Astrocyte (in vitro differentiated cells and primary cell): ENCODE measurements at regions not wholly inside any gene's neighbourhood (a gene's known extent, or its start where the extent isn't known, plus 50 kb on each side); places are given as distances from the start of the nearest gene placed in this dataset.

Experiments used
- DNase-seq: peaks from one replicate; pipeline ENCODE4 v3.0.0-alpha.2; 2010; ENCODE audit warnings: low read depth
- FAIRE-seq: peaks from 2 replicates; lab custom pipeline; 2011; peaks lifted over from hg19 to GRCh38; lab: Jason Lieb, UNC
- H2AFZ ChIP-seq: 2 replicates; pipeline ENCODE4 v1.6.0; 2012; ENCODE audit warnings: low read depth, low read length, inconsistent platforms
- H3K27ac ChIP-seq: 2 replicates; pipeline ENCODE4 v1.5.1; 2011; ENCODE audit warnings: low read depth, low read length, inconsistent platforms
- H3K27me3 ChIP-seq: 2 replicates; pipeline ENCODE4 v1.6.0; 2011; ENCODE audit warnings: low read length, inconsistent platforms; ENCODE audit not compliant: insufficient read depth
- H3K36me3 ChIP-seq: 2 replicates; pipeline ENCODE4 v1.5.1; 2011; ENCODE audit warnings: low read length, inconsistent platforms; ENCODE audit not compliant: insufficient read depth
- H3K4me1 ChIP-seq: 2 replicates; pipeline ENCODE4 v1.5.1; 2011; ENCODE audit warnings: low read length, inconsistent platforms; ENCODE audit not compliant: insufficient read depth
- H3K4me2 ChIP-seq: 2 replicates; pipeline ENCODE4 v1.6.0; 2012; ENCODE audit warnings: low read length, inconsistent platforms
- H3K4me3 ChIP-seq: 2 replicates; pipeline ENCODE4 v1.5.1; 2011; ENCODE audit warnings: low read depth, mild to moderate bottlenecking, low read length, inconsistent platforms; ENCODE audit not compliant: insufficient read depth
- H3K79me2 ChIP-seq: 2 replicates; pipeline ENCODE4 v1.6.0; 2012; ENCODE audit warnings: mild to moderate bottlenecking, low read length, inconsistent platforms; ENCODE audit not compliant: insufficient read depth
- H3K9ac ChIP-seq: 2 replicates; pipeline ENCODE4 v1.6.0; 2012; ENCODE audit warnings: mild to moderate bottlenecking, low read length, inconsistent platforms
- H3K9me3 ChIP-seq: 2 replicates; pipeline ENCODE4 v1.5.1; 2012; ENCODE audit warnings: low read depth, mild to moderate bottlenecking, low read length, inconsistent platforms; ENCODE audit not compliant: insufficient read depth
- H4K20me1 ChIP-seq: 2 replicates; pipeline ENCODE4 v1.6.0; 2012; ENCODE audit warnings: low read length, inconsistent platforms; ENCODE audit not compliant: insufficient read depth
- H3K27ac Mint-ChIP-seq: one replicate; pipeline ENCODE4 v1.8.0; 2021; ENCODE audit warnings: mild to moderate bottlenecking, mixed read lengths; ENCODE audit not compliant: unreplicated experiment
- H3K27me3 Mint-ChIP-seq: one replicate; pipeline ENCODE4 v1.8.0; 2021; ENCODE audit warnings: low read depth, mixed read lengths; ENCODE audit not compliant: unreplicated experiment
- H3K36me3 Mint-ChIP-seq: one replicate; pipeline ENCODE4 v1.8.0; 2021; ENCODE audit warnings: low read depth, mixed read lengths; ENCODE audit not compliant: unreplicated experiment
- H3K4me1 Mint-ChIP-seq: one replicate; pipeline ENCODE4 v1.8.0; 2021; ENCODE audit warnings: low read depth, mixed read lengths; ENCODE audit not compliant: unreplicated experiment
- H3K4me3 Mint-ChIP-seq: one replicate; pipeline ENCODE4 v1.8.0; 2021; ENCODE audit warnings: mild to moderate bottlenecking, moderate library complexity, mixed read lengths; ENCODE audit not compliant: unreplicated experiment
- H3K9me3 Mint-ChIP-seq: one replicate; pipeline ENCODE4 v1.8.0; 2021; ENCODE audit warnings: mild to moderate bottlenecking, mixed read lengths; ENCODE audit not compliant: unreplicated experiment
- EZH2 ChIP-seq: IDR thresholded peaks from 2 replicates; pipeline ENCODE4 v1.6.1; 2012; ENCODE audit warnings: mild to moderate bottlenecking, low read length, inconsistent platforms; ENCODE audit not compliant: insufficient read depth
- TF ChIP-seq, protein P1 (sequence below): IDR thresholded peaks from 2 replicates; pipeline ENCODE4 v1.5.1; 2011; ENCODE audit warnings: low read depth, mild to moderate bottlenecking, inconsistent platforms, low read length, moderate library complexity; ENCODE audit not compliant: insufficient read depth

- Mint-ChIP-seq H3K9me3 (peaks cover 13% of the 10 kb centered on the region), H3K36me3 (peaks cover 38% of the 10 kb centered on the region), H3K27me3 (no peaks in the 10 kb centered on the region), H3K4me1 (peaks cover 1% of the 10 kb centered on the region), H3K4me3 (no peak overlapping the region), H3K27ac (no peak overlapping the region)
- H3K27ac ChIP-seq: no peak overlapping the region
- H3K4me2 ChIP-seq: no peak overlapping the region
- H3K4me1 ChIP-seq: no peaks in the 10 kb centered on the region
- no peak for DNase-seq
- no peaks in the 10 kb centered on the region for H3K9me3 ChIP-seq
- no peaks in the 10 kb centered on the region for H3K36me3 ChIP-seq
- no peak overlapping the region for H3K9ac ChIP-seq
- no peaks in the 10 kb centered on the region for H3K27me3 ChIP-seq
- H3K4me3 ChIP-seq: no peak overlapping the region
- TF ChIP-seq, protein P1, sequence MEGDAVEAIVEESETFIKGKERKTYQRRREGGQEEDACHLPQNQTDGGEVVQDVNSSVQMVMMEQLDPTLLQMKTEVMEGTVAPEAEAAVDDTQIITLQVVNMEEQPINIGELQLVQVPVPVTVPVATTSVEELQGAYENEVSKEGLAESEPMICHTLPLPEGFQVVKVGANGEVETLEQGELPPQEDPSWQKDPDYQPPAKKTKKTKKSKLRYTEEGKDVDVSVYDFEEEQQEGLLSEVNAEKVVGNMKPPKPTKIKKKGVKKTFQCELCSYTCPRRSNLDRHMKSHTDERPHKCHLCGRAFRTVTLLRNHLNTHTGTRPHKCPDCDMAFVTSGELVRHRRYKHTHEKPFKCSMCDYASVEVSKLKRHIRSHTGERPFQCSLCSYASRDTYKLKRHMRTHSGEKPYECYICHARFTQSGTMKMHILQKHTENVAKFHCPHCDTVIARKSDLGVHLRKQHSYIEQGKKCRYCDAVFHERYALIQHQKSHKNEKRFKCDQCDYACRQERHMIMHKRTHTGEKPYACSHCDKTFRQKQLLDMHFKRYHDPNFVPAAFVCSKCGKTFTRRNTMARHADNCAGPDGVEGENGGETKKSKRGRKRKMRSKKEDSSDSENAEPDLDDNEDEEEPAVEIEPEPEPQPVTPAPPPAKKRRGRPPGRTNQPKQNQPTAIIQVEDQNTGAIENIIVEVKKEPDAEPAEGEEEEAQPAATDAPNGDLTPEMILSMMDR: no peak
- no peak for TF ChIP-seq EZH2
- H3K79me2 ChIP-seq: no peaks in the 10 kb centered on the region
- H4K20me1 ChIP-seq: peaks cover 2% of the 10 kb centered on the region
- no peak overlapping the region for H2AFZ ChIP-seq
- no peak for FAIRE-seq
These were observed 1453.1 kb downstream of the UQCRFS1 start for GRCh38 chr19:27759896-27760295.

- FAIRE-seq (no peak), DNase-seq (no peak)
- no peaks in the 10 kb centered on the region for H3K9me3 ChIP-seq
- Mint-ChIP-seq H3K9me3 (peaks cover 8% of the 10 kb centered on the region), H3K36me3 (peaks cover 31% of the 10 kb centered on the region), H3K4me1 (peaks cover 5% of the 10 kb centered on the region), H3K4me3 (no peak overlapping the region), H3K27me3 (no peaks in the 10 kb centered on the region), H3K27ac (no peak overlapping the region)
- H3K79me2 ChIP-seq: no peaks in the 10 kb centered on the region
- no peaks in the 10 kb centered on the region for H3K27me3 ChIP-seq
- H3K27ac ChIP-seq: no peak overlapping the region
- H2AFZ ChIP-seq: no peak overlapping the region
- H4K20me1 ChIP-seq: peaks cover 3% of the 10 kb centered on the region
- no peak overlapping the region for H3K4me3 ChIP-seq
- H3K4me1 ChIP-seq: no peaks in the 10 kb centered on the region
- H3K4me2 ChIP-seq: no peak overlapping the region
- TF ChIP-seq EZH2: no peak
- TF ChIP-seq, protein P1: no peak
- H3K9ac ChIP-seq: no peak overlapping the region
- no peaks in the 10 kb centered on the region for H3K36me3 ChIP-seq
These were observed 1454.1 kb downstream of the UQCRFS1 start for GRCh38 chr19:27758626-27759505.

DNA sequence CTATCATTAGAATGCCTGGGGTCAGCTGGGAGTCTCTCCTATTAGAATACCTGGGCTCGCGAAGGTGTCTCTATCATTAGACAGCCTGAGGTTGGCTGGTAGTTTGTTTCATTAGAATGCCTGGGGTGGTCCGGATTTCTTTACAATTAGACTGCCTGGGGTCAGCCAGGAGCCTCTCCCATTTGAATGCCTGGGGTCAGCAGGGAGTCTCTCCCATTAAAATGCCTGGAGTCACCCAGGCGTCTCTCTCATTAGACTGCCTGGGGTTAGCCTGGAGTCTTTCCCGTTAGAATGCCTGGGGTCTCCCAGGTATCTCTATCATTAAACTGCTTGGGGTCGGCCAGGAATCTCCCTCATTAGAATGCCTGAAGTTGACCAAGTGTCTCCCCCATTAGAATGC, 1458.3 kb downstream of the UQCRFS1 start:
- FAIRE-seq: no peak
- Histone ChIP-seq H4K20me1 (peaks cover 3% of the 10 kb centered on the region), H3K4me2 (no peak overlapping the region), H3K27ac (no peak overlapping the region), H3K9ac (no peak overlapping the region), H3K79me2 (no peaks in the 10 kb centered on the region), H3K9me3 (no peaks in the 10 kb centered on the region), H2AFZ (no peak overlapping the region), H3K4me1 (no peaks in the 10 kb centered on the region), H3K4me3 (no peak overlapping the region), H3K27me3 (no peaks in the 10 kb centered on the region), H3K36me3 (no peaks in the 10 kb centered on the region)
- Mint-ChIP-seq H3K9me3 (peaks cover 5% of the 10 kb centered on the region), H3K36me3 (peaks cover 19% of the 10 kb centered on the region), H3K27ac (no peak overlapping the region), H3K27me3 (no peaks in the 10 kb centered on the region), H3K4me1 (peaks cover 13% of the 10 kb centered on the region), H3K4me3 (no peak overlapping the region)
- TF ChIP-seq, protein P1: no peak
- TF ChIP-seq EZH2: no peak
- no peak for DNase-seq
